Liver (tissue), 8 donors: ENCODE measurements at regions not wholly inside any gene's neighbourhood (a gene's known extent, or its start where the extent isn't known, plus 50 kb on each side); places are given as distances from the start of the nearest gene placed in this dataset.

Experiments used
- DNase-seq: peaks from one replicate; pipeline ENCODE4 v3.0.0-alpha.2; 2017; ENCODE audit warnings: low spot score
- H3K27ac ChIP-seq, 2 donors: one replicate each; pipeline ENCODE4 v1.7.0; 2013; ENCODE audit warnings: inconsistent platforms in 2 of 2, low read length in 2 of 2, control low read depth in 1 of 2, low read depth in 1 of 2, mild to moderate bottlenecking in 1 of 2
- H3K27me3 ChIP-seq, 4 donors: one replicate each; pipeline versions ENCODE4 v1.6.1 to v1.7.0; 2013; ENCODE audit warnings: low read length in 3 of 4, inconsistent platforms in 1 of 4, mild to moderate bottlenecking in 1 of 4, moderate library complexity in 1 of 4; ENCODE audit not compliant: control insufficient read depth in 4 of 4, insufficient read depth in 4 of 4
- H3K36me3 ChIP-seq, 4 donors: one replicate each; pipeline versions ENCODE4 v1.6.1 to v1.7.0; 2013; ENCODE audit warnings: low read length in 3 of 4, mild to moderate bottlenecking in 3 of 4, low read depth in 1 of 4, moderate library complexity in 1 of 4; ENCODE audit not compliant: control insufficient read depth in 4 of 4, insufficient read depth in 3 of 4
- H3K4me1 ChIP-seq, 4 donors: one replicate each; pipeline versions ENCODE4 v1.6.1 to v1.7.0; 2013; ENCODE audit warnings: low read length in 3 of 4, mild to moderate bottlenecking in 3 of 4, moderate library complexity in 1 of 4; ENCODE audit not compliant: control insufficient read depth in 4 of 4, insufficient read depth in 4 of 4
- H3K4me3 ChIP-seq, 3 donors: one replicate each; pipeline versions ENCODE4 v1.6.1 to v1.7.0; 2013; ENCODE audit warnings: low read length in 3 of 3, control low read depth in 1 of 3, low read depth in 1 of 3, mild to moderate bottlenecking in 1 of 3
- H3K9ac ChIP-seq, 2 donors: one replicate each; pipeline ENCODE4 v1.7.0; 2013; ENCODE audit warnings: low read length in 2 of 2, mild to moderate bottlenecking in 2 of 2, moderate library complexity in 2 of 2, control low read depth in 1 of 2, low read depth in 1 of 2
- H3K9me3 ChIP-seq, 4 donors: one replicate each; pipeline versions ENCODE4 v1.6.1 to v1.7.0; 2013; ENCODE audit warnings: low read length in 3 of 4; ENCODE audit not compliant: control insufficient read depth in 4 of 4
- EGR1 ChIP-seq, 2 donors: IDR thresholded peaks; 2 replicates each; pipeline ENCODE4 v1.6.1; 2016 to 2018; ENCODE audit warnings: antibody characterized with exemption in 2 of 2, low read depth in 2 of 2
- FOXA1 ChIP-seq: IDR thresholded peaks from 2 replicates; pipeline ENCODE4 v1.6.1; 2016; ENCODE audit warnings: antibody characterized with exemption
- HNF4G ChIP-seq: IDR thresholded peaks from 2 replicates; pipeline ENCODE4 v1.6.1; 2016; ENCODE audit warnings: antibody characterized with exemption
- JUND ChIP-seq, 2 donors: IDR thresholded peaks; 2 replicates each; pipeline ENCODE4 v1.6.1; 2016; ENCODE audit warnings: antibody characterized with exemption in 2 of 2
- NR2F2 ChIP-seq: IDR thresholded peaks from 2 replicates; pipeline ENCODE4 v1.6.1; 2016; ENCODE audit warnings: antibody characterized with exemption
- RAD21 ChIP-seq, 2 donors: IDR thresholded peaks; 2 replicates each; pipeline ENCODE4 v1.6.1; 2016; ENCODE audit warnings: antibody characterized with exemption in 2 of 2, mild to moderate bottlenecking in 2 of 2
- RXRA ChIP-seq, 2 donors: IDR thresholded peaks; 2 replicates each; pipeline ENCODE4 v1.6.1; 2017 to 2018; ENCODE audit warnings: antibody characterized with exemption in 2 of 2, mild to moderate bottlenecking in 1 of 2
- YY1 ChIP-seq: IDR thresholded peaks from 2 replicates; pipeline ENCODE4 v1.6.1; 2016; ENCODE audit warnings: antibody characterized with exemption, mild to moderate bottlenecking
- WGBS: extraction: QIAGEN DNeasy Blood & Tissue Kit; methylation state at CpG from one replicate; pipeline ENCODE4 v1.1.7; 2013; 5-methylcytosine and 5-hydroxymethylcytosine counted together
- TF ChIP-seq, protein P1 (sequence below): fragments of 150-350 bp; IDR thresholded peaks from 2 replicates; pipeline ENCODE4 v1.5.1; 2017; ENCODE audit warnings: improper control_type of control experiment, low read depth, low read length; ENCODE audit not compliant: missing input control
- TF ChIP-seq, protein P2 (sequence below): IDR thresholded peaks from 2 replicates; pipeline ENCODE4 v1.6.1; 2016; ENCODE audit warnings: antibody characterized with exemption, mild to moderate bottlenecking
- TF ChIP-seq, protein P3 (sequence below): IDR thresholded peaks from 2 replicates; pipeline ENCODE4 v1.6.1; 2016; ENCODE audit warnings: antibody characterized with exemption
- donor health status: healthy.
- donor health status: healthy.
- donor health status: healthy.
- donor health status: healthy.
- donor health status: healthy.

DNA sequence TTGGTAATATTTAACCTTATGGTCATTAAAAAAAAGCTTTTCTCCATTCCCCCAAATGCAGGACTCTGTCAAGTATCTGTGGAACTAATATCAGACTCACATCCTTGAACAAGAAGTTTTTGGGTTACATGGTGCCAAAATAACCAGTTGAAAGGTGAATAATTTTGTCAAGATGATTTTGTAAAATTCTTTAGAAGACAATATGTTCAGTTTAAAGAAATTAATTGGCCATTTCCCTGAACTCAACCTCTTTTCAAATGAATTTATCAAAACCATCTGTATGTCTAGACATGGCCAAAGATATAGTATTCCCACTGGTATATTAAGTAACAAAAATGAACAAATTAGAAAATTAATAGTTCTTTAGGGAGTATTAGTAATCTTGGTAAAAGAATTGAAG lies 280.5 kb downstream of the MBNL1 start:
- Histone ChIP-seq H3K27ac (no peak overlapping the region), H3K4me3 (no peak overlapping the region), H3K4me1 (no peaks in the 10 kb centered on the region), H3K27me3 (no peaks in the 10 kb centered on the region), H3K9me3 (peaks cover 0 to 4% (median 0%) of the 10 kb centered on the region in 4 donors), H3K36me3 (no peaks in the 10 kb centered on the region), H3K9ac (no peak overlapping the region)
- TF ChIP-seq YY1 (no peak), RXRA (IDR thresholded peaks at IDR 0.05) (no peak), JUND (IDR thresholded peaks at IDR 0.05) (no peak), EGR1 (IDR thresholded peaks at IDR 0.05; ENCODE audit: low read depth in 2 of 2) (no peak), NR2F2 (no peak), RAD21 (IDR thresholded peaks at IDR 0.05) (no peak)
- TF ChIP-seq, protein P1, sequence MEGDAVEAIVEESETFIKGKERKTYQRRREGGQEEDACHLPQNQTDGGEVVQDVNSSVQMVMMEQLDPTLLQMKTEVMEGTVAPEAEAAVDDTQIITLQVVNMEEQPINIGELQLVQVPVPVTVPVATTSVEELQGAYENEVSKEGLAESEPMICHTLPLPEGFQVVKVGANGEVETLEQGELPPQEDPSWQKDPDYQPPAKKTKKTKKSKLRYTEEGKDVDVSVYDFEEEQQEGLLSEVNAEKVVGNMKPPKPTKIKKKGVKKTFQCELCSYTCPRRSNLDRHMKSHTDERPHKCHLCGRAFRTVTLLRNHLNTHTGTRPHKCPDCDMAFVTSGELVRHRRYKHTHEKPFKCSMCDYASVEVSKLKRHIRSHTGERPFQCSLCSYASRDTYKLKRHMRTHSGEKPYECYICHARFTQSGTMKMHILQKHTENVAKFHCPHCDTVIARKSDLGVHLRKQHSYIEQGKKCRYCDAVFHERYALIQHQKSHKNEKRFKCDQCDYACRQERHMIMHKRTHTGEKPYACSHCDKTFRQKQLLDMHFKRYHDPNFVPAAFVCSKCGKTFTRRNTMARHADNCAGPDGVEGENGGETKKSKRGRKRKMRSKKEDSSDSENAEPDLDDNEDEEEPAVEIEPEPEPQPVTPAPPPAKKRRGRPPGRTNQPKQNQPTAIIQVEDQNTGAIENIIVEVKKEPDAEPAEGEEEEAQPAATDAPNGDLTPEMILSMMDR: no peak
- TF ChIP-seq, protein P2, sequence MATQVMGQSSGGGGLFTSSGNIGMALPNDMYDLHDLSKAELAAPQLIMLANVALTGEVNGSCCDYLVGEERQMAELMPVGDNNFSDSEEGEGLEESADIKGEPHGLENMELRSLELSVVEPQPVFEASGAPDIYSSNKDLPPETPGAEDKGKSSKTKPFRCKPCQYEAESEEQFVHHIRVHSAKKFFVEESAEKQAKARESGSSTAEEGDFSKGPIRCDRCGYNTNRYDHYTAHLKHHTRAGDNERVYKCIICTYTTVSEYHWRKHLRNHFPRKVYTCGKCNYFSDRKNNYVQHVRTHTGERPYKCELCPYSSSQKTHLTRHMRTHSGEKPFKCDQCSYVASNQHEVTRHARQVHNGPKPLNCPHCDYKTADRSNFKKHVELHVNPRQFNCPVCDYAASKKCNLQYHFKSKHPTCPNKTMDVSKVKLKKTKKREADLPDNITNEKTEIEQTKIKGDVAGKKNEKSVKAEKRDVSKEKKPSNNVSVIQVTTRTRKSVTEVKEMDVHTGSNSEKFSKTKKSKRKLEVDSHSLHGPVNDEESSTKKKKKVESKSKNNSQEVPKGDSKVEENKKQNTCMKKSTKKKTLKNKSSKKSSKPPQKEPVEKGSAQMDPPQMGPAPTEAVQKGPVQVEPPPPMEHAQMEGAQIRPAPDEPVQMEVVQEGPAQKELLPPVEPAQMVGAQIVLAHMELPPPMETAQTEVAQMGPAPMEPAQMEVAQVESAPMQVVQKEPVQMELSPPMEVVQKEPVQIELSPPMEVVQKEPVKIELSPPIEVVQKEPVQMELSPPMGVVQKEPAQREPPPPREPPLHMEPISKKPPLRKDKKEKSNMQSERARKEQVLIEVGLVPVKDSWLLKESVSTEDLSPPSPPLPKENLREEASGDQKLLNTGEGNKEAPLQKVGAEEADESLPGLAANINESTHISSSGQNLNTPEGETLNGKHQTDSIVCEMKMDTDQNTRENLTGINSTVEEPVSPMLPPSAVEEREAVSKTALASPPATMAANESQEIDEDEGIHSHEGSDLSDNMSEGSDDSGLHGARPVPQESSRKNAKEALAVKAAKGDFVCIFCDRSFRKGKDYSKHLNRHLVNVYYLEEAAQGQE: no peak
- TF ChIP-seq, protein P3, sequence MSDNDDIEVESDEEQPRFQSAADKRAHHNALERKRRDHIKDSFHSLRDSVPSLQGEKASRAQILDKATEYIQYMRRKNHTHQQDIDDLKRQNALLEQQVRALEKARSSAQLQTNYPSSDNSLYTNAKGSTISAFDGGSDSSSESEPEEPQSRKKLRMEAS: no peak
- no peak for DNase-seq

DNA sequence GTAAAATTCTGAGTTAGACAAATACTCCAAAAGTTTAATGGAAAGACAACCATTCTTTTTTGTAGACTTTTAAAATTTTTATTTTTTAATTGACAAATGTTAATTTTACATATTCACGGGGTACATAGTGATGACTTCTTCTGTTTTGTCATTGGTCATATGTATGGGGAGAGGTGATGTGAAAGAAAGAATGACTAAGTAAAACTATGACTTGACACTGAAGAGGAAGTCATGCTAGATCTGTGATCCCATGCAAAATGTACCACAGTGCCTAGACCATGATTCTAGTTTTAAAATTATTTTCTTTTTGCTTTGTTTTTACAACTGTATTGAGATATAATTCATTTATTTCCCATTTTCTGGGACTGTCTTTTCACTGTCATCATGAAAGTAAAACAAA lies 281.6 kb downstream of the MBNL1 start:
- DNase-seq: no peak
- no peaks in the 10 kb centered on the region for H3K27me3 ChIP-seq
- WGBS: 91% methylated on average over 1 of the region's 1 CpG
- H3K9me3 ChIP-seq: no peaks in the 10 kb centered on the region
- H3K4me1 ChIP-seq: no peaks in the 10 kb centered on the region
- no peak overlapping the region for H3K9ac ChIP-seq
- H3K4me3 ChIP-seq: no peak overlapping the region
- TF ChIP-seq JUND (IDR thresholded peaks at IDR 0.05) (no peak), EGR1 (IDR thresholded peaks at IDR 0.05; ENCODE audit: low read depth in 2 of 2) (no peak), RXRA (IDR thresholded peaks at IDR 0.05) (no peak), FOXA1 (no peak), HNF4G (no peak)
- TF ChIP-seq, protein P1: no peak
- TF ChIP-seq, protein P3: no peak
- TF ChIP-seq, protein P2: no peak
- H3K27ac ChIP-seq: no peak overlapping the region
- H3K36me3 ChIP-seq: no peaks in the 10 kb centered on the region
